ENCODE measurements at regions not wholly inside any gene's neighbourhood (a gene's known extent, or its start where the extent isn't known, plus 50 kb on each side); places are given as distances from the start of the nearest gene placed in this dataset.
"Not testable (repeated sequence)": the region's sequence is repeated elsewhere in the genome, so short reads cannot be mapped to it uniquely, and the experiment has no call there.

- Mint-ChIP-seq H3K4me1 (ENCODE audit: low read depth) (peaks cover 6% of the 10 kb centered on the region), H3K9me3 (no peaks in the 10 kb centered on the region), H3K27me3 (ENCODE audit: low read depth) (no peaks in the 10 kb centered on the region), H3K4me3 (ENCODE audit: low read depth) (no peak overlapping the region), H3K36me3 (ENCODE audit: low read depth) (no peaks in the 10 kb centered on the region), H3K27ac (no peak overlapping the region)
- intact Hi-C loops (cut with micrococcal nuclease), result no loop called here
- DNase-seq (ENCODE audit: low spot score), result no peak
These were observed 73.6 kb upstream of the SLC45A1 start for GRCh38 chr1:8244304-8244703.

GRCh38 chr1:8242498-8242897, 75.4 kb upstream of the SLC45A1 start:
- H3K36me3 Mint-ChIP-seq (ENCODE audit: low read depth), result no peaks in the 10 kb centered on the region
- H3K4me3 Mint-ChIP-seq (ENCODE audit: low read depth), result no peak overlapping the region
- no peak for DNase-seq (ENCODE audit: low spot score)
- no peaks in the 10 kb centered on the region for H3K27me3 Mint-ChIP-seq (ENCODE audit: low read depth)
- no peaks in the 10 kb centered on the region for H3K9me3 Mint-ChIP-seq
- intact Hi-C loops (cut with micrococcal nuclease), result no loop called here
- no peak overlapping the region for H3K27ac Mint-ChIP-seq
- H3K4me1 Mint-ChIP-seq (ENCODE audit: low read depth), result peaks cover 6% of the 10 kb centered on the region

GRCh38 chr1:8241417-8242014, 76.4 kb upstream of the SLC45A1 start:
- no peaks in the 10 kb centered on the region for H3K27me3 Mint-ChIP-seq (ENCODE audit: low read depth)
- H3K4me1 Mint-ChIP-seq (ENCODE audit: low read depth), result peaks cover 6% of the 10 kb centered on the region
- H3K27ac Mint-ChIP-seq, result no peak overlapping the region
- H3K4me3 Mint-ChIP-seq (ENCODE audit: low read depth), result no peak overlapping the region
- no peaks in the 10 kb centered on the region for H3K36me3 Mint-ChIP-seq (ENCODE audit: low read depth)
- intact Hi-C loops (cut with micrococcal nuclease), result no loop called here
- no peaks in the 10 kb centered on the region for H3K9me3 Mint-ChIP-seq
- DNase-seq (ENCODE audit: low spot score), result no peak

GRCh38 chr1:8239306-8240023, 78.4 kb upstream of the SLC45A1 start:
- no peaks in the 10 kb centered on the region for H3K27me3 Mint-ChIP-seq (ENCODE audit: low read depth)
- intact Hi-C loops (cut with micrococcal nuclease), result no loop called here
- peaks cover 6% of the 10 kb centered on the region for H3K4me1 Mint-ChIP-seq (ENCODE audit: low read depth)
- H3K9me3 Mint-ChIP-seq, result no peaks in the 10 kb centered on the region
- DNase-seq (ENCODE audit: low spot score), result no peak
- no peaks in the 10 kb centered on the region for H3K36me3 Mint-ChIP-seq (ENCODE audit: low read depth)
- no peak overlapping the region for H3K27ac Mint-ChIP-seq
- H3K4me3 Mint-ChIP-seq (ENCODE audit: low read depth), result no peak overlapping the region

GRCh38 chr1:8239039-8239305, 78.9 kb upstream of the SLC45A1 start:
- peaks cover 6% of the 10 kb centered on the region for H3K4me1 Mint-ChIP-seq (ENCODE audit: low read depth)
- no peak overlapping the region for H3K4me3 Mint-ChIP-seq (ENCODE audit: low read depth)
- intact Hi-C loops (cut with micrococcal nuclease), result no loop called here
- no peak for DNase-seq (ENCODE audit: low spot score)
- H3K36me3 Mint-ChIP-seq (ENCODE audit: low read depth), result no peaks in the 10 kb centered on the region
- no peak overlapping the region for H3K27ac Mint-ChIP-seq
- H3K27me3 Mint-ChIP-seq (ENCODE audit: low read depth), result no peaks in the 10 kb centered on the region
- H3K9me3 Mint-ChIP-seq, result no peaks in the 10 kb centered on the region

- H3K9me3 Mint-ChIP-seq, result no peaks in the 10 kb centered on the region
- H3K4me1 Mint-ChIP-seq (ENCODE audit: low read depth), result peaks cover 6% of the 10 kb centered on the region
- H3K4me3 Mint-ChIP-seq (ENCODE audit: low read depth), result no peak overlapping the region
- intact Hi-C loops (cut with micrococcal nuclease), result no loop called here
- no peaks in the 10 kb centered on the region for H3K27me3 Mint-ChIP-seq (ENCODE audit: low read depth)
- no peaks in the 10 kb centered on the region for H3K36me3 Mint-ChIP-seq (ENCODE audit: low read depth)
- no peak for DNase-seq (ENCODE audit: low spot score)
- H3K27ac Mint-ChIP-seq, result no peak overlapping the region
These were observed 79.5 kb upstream of the SLC45A1 start for GRCh38 chr1:8238141-8239038.

- intact Hi-C loops (cut with micrococcal nuclease), result no loop called here
- no peaks in the 10 kb centered on the region for H3K4me1 Mint-ChIP-seq (ENCODE audit: low read depth)
- H3K9me3 Mint-ChIP-seq, result peaks cover 7% of the 10 kb centered on the region
- H3K4me3 Mint-ChIP-seq (ENCODE audit: low read depth), result no peak overlapping the region
- no peaks in the 10 kb centered on the region for H3K36me3 Mint-ChIP-seq (ENCODE audit: low read depth)
- no peak for DNase-seq (ENCODE audit: low spot score)
- H3K27me3 Mint-ChIP-seq (ENCODE audit: low read depth), result peaks cover 19% of the 10 kb centered on the region
- H3K27ac Mint-ChIP-seq, result no peak overlapping the region
These were observed 85.7 kb upstream of the SLC45A1 start for GRCh38 chr1:8232036-8232757.

GRCh38 chr1:8230292-8230621, 87.7 kb upstream of the SLC45A1 start:
- intact Hi-C loops (cut with micrococcal nuclease), result no loop called here
- Mint-ChIP-seq H3K27me3 (ENCODE audit: low read depth) (peaks cover 25% of the 10 kb centered on the region), H3K36me3 (ENCODE audit: low read depth) (no peaks in the 10 kb centered on the region), H3K27ac (no peak overlapping the region), H3K4me1 (ENCODE audit: low read depth) (peaks cover under 1% of the 10 kb centered on the region), H3K9me3 (peaks cover 7% of the 10 kb centered on the region), H3K4me3 (ENCODE audit: low read depth) (no peak overlapping the region)
- no peak for DNase-seq (ENCODE audit: low spot score)

- H3K36me3 Mint-ChIP-seq (ENCODE audit: low read depth), result no peaks in the 10 kb centered on the region
- H3K27ac Mint-ChIP-seq, result no peak overlapping the region
- peaks cover 7% of the 10 kb centered on the region for H3K9me3 Mint-ChIP-seq
- intact Hi-C loops (cut with micrococcal nuclease), result no loop called here
- H3K4me1 Mint-ChIP-seq (ENCODE audit: low read depth), result peaks cover 8% of the 10 kb centered on the region
- no peak for DNase-seq (ENCODE audit: low spot score)
- no peak overlapping the region for H3K4me3 Mint-ChIP-seq (ENCODE audit: low read depth)
- peaks cover 30% of the 10 kb centered on the region for H3K27me3 Mint-ChIP-seq (ENCODE audit: low read depth)
These were observed 89.7 kb upstream of the SLC45A1 start for GRCh38 chr1:8228253-8228652.

GRCh38 chr1:8227674-8228073, 90.2 kb upstream of the SLC45A1 start:
- DNase-seq (ENCODE audit: low spot score); H3K4me1 Mint-ChIP-seq (ENCODE audit: low read depth); H3K9me3 Mint-ChIP-seq; intact Hi-C loops (cut with micrococcal nuclease); H3K4me3 Mint-ChIP-seq (ENCODE audit: low read depth); H3K36me3 Mint-ChIP-seq (ENCODE audit: low read depth); H3K27ac Mint-ChIP-seq: not testable (repeated sequence)
- H3K27me3 Mint-ChIP-seq (ENCODE audit: low read depth), result peaks cover 28% of the 10 kb centered on the region

GRCh38 chr1:8226747-8227146, 91.2 kb upstream of the SLC45A1 start:
- no peak overlapping the region for H3K27ac Mint-ChIP-seq
- H3K4me3 Mint-ChIP-seq (ENCODE audit: low read depth), result no peak overlapping the region
- peaks cover 7% of the 10 kb centered on the region for H3K9me3 Mint-ChIP-seq
- intact Hi-C loops (cut with micrococcal nuclease), result no loop called here
- peaks cover 21% of the 10 kb centered on the region for H3K27me3 Mint-ChIP-seq (ENCODE audit: low read depth)
- peaks cover 8% of the 10 kb centered on the region for H3K4me1 Mint-ChIP-seq (ENCODE audit: low read depth)
- no peak for DNase-seq (ENCODE audit: low spot score)
- H3K36me3 Mint-ChIP-seq (ENCODE audit: low read depth), result no peaks in the 10 kb centered on the region

GRCh38 chr1:8226024-8226423, 91.9 kb upstream of the SLC45A1 start:
- H3K4me3 Mint-ChIP-seq (ENCODE audit: low read depth); DNase-seq (ENCODE audit: low spot score); H3K9me3 Mint-ChIP-seq; H3K27ac Mint-ChIP-seq; intact Hi-C loops (cut with micrococcal nuclease); H3K4me1 Mint-ChIP-seq (ENCODE audit: low read depth); H3K36me3 Mint-ChIP-seq (ENCODE audit: low read depth): not testable (repeated sequence)
- peaks cover 21% of the 10 kb centered on the region for H3K27me3 Mint-ChIP-seq (ENCODE audit: low read depth)

GRCh38 chr1:8223526-8223925, 94.4 kb upstream of the SLC45A1 start:
- DNase-seq (ENCODE audit: low spot score), result no peak
- Mint-ChIP-seq H3K27ac (no peak overlapping the region), H3K4me3 (ENCODE audit: low read depth) (no peak overlapping the region), H3K4me1 (ENCODE audit: low read depth) (peaks cover 11% of the 10 kb centered on the region), H3K9me3 (peaks cover 7% of the 10 kb centered on the region), H3K36me3 (ENCODE audit: low read depth) (no peaks in the 10 kb centered on the region), H3K27me3 (ENCODE audit: low read depth) (peaks cover 21% of the 10 kb centered on the region)
- intact Hi-C loops (cut with micrococcal nuclease), result no loop called here
